ENCODE measurements at regions not wholly inside any gene's neighbourhood (a gene's known extent, or its start where the extent isn't known, plus 50 kb on each side); places are given as distances from the start of the nearest gene placed in this dataset.

DNA sequence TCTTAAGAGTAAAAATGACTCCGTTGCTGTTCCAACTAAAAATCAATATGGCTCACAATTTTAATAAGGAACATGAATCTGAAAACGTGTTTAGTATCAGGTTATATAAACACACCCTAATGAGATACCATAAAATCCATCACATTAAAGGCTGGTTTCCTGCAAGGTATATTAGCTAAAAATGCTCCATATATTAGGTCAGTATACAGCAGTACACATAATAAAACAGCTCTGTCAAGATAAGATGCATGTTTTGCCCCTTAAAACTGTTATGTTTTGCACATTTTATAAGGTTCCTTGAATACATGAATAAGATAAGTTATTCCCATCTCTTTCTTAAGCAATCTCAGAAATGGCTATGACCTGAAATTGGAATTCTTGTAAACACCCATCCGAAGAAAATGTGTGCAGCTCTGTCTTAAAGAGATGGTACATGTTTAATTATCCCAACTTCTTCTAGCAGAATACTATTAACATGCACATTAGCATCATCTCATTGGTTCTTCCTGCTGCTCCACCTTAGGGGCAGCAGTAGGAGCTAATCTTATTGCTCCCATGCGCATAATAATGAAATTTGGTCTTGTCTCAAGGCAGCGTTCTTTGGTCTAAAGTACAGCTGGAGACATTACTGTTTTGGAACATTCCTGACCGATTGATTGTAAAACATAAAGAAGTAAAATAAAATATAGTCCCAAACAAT, 836.1 kb upstream of the FANCL start:
- TF ChIP-seq, protein P1, sequence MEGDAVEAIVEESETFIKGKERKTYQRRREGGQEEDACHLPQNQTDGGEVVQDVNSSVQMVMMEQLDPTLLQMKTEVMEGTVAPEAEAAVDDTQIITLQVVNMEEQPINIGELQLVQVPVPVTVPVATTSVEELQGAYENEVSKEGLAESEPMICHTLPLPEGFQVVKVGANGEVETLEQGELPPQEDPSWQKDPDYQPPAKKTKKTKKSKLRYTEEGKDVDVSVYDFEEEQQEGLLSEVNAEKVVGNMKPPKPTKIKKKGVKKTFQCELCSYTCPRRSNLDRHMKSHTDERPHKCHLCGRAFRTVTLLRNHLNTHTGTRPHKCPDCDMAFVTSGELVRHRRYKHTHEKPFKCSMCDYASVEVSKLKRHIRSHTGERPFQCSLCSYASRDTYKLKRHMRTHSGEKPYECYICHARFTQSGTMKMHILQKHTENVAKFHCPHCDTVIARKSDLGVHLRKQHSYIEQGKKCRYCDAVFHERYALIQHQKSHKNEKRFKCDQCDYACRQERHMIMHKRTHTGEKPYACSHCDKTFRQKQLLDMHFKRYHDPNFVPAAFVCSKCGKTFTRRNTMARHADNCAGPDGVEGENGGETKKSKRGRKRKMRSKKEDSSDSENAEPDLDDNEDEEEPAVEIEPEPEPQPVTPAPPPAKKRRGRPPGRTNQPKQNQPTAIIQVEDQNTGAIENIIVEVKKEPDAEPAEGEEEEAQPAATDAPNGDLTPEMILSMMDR (IDR thresholded peaks at IDR 0.05) = no peak
- TF ChIP-seq POLR2A (IDR thresholded peaks at IDR 0.05) = no peak
